ENCODE measurements at regions not wholly inside any gene's neighbourhood (a gene's known extent, or its start where the extent isn't known, plus 50 kb on each side); places are given as distances from the start of the nearest gene placed in this dataset.

DNA sequence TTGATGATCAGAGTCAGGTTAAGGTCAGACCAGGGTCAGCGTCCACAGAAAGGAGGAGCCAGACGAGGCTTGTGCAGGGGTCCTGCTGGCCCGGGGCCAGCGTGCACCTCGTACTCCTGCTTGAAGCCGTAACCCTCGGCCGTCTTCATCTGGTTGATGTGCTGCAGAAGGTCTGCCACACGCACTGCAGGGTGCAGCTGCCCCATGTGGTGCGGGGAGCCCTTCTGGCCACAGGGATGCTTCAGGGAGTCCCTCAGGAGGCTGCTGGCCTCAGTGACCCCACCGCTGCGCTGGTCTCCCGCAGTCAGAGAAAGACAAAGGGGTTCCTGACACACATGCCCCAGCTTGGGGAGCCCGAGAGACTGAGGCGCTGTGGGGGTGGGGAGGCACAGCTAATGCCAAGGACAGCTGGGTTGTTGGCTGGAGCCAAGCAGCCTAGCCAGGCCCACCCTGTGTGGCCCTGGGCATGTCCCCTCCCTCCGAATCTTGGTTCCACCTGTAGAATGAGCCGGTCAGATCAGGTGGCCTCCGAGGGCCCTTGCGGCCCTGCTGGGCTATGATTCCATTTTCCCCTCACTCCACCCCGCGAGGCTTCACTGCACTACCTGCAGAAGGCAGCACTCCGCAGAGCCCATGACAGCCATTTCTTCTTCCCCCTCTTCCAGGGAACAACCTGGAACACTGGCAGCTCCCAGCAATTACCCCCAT is 251.9 kb downstream of the PTPRU start:
- no peak overlapping the region for H2AFZ ChIP-seq (ENCODE audit: low read length)
- CTCF ChIA-PET (ENCODE audit: low intra/inter-chr PET ratio, low total read pairs) = no interaction called here
- H3K4me1 ChIP-seq (ENCODE audit: insufficient read depth, low read length) = 0 out of 2 replicates have a peak, but pooled peaks cover 7% of the 10 kb centered on the region
- in situ Hi-C loops (cut with HindIII; ENCODE audit: extremely low pct_ligation_motif_present, low pct_unique_long_range_greater_than_20kb) = no loop called here
- H3K27ac ChIP-seq (ENCODE audit: extremely low read length, insufficient read depth, low read length) = no peak overlapping the region
- no peaks in the 10 kb centered on the region; a peak in 2 of 5 replicates for H3K27me3 ChIP-seq (ENCODE audit: control insufficient read depth in 1 of 2, insufficient read depth in 2 of 2, low read length in 2 of 2)
- H3K4me3 ChIP-seq (replicated peaks in 1 of 3; ENCODE audit: insufficient read depth in 1 of 3, low read depth in 2 of 3, low read length in 3 of 3) = no peak overlapping the region
- POLR2A ChIA-PET = no interaction called here
- H3K9me3 ChIP-seq (ENCODE audit: low read length) = no peaks in the 10 kb centered on the region
- H3K9ac ChIP-seq (ENCODE audit: insufficient read depth, low read depth, low read length) = no peak overlapping the region
- intact Hi-C loops (cut with micrococcal nuclease; ENCODE audit: unreplicated experiment) = no loop called here
- 25% methylated on average over 4 of the region's 22 CpGs for WGBS (ENCODE audit: low lambda C conversion rate)
- H3K79me2 ChIP-seq (ENCODE audit: insufficient read depth, low read length) = no peaks in the 10 kb centered on the region
- TF ChIP-seq ZNF747 (CRISPR knock-in tag; IDR thresholded peaks at IDR 0.05; ENCODE audit: borderline replicate concordance) = no peak
- TF ChIP-seq TEAD2 (CRISPR knock-in tag; IDR thresholded peaks at IDR 0.05) = no peak
- TF ChIP-seq, protein P1, sequence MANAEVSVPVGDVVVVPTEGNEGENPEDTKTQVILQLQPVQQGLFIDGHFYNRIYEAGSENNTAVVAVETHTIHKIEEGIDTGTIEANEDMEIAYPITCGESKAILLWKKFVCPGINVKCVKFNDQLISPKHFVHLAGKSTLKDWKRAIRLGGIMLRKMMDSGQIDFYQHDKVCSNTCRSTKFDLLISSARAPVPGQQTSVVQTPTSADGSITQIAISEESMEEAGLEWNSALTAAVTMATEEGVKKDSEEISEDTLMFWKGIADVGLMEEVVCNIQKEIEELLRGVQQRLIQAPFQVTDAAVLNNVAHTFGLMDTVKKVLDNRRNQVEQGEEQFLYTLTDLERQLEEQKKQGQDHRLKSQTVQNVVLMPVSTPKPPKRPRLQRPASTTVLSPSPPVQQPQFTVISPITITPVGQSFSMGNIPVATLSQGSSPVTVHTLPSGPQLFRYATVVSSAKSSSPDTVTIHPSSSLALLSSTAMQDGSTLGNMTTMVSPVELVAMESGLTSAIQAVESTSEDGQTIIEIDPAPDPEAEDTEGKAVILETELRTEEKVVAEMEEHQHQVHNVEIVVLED (CRISPR knock-in tag; IDR thresholded peaks at IDR 0.05; ENCODE audit: borderline replicate concordance) = no peak
- TF ChIP-seq SMARCE1 (IDR thresholded peaks at IDR 0.05; ENCODE audit: borderline replicate concordance) = no peak
- TF ChIP-seq, protein P2, sequence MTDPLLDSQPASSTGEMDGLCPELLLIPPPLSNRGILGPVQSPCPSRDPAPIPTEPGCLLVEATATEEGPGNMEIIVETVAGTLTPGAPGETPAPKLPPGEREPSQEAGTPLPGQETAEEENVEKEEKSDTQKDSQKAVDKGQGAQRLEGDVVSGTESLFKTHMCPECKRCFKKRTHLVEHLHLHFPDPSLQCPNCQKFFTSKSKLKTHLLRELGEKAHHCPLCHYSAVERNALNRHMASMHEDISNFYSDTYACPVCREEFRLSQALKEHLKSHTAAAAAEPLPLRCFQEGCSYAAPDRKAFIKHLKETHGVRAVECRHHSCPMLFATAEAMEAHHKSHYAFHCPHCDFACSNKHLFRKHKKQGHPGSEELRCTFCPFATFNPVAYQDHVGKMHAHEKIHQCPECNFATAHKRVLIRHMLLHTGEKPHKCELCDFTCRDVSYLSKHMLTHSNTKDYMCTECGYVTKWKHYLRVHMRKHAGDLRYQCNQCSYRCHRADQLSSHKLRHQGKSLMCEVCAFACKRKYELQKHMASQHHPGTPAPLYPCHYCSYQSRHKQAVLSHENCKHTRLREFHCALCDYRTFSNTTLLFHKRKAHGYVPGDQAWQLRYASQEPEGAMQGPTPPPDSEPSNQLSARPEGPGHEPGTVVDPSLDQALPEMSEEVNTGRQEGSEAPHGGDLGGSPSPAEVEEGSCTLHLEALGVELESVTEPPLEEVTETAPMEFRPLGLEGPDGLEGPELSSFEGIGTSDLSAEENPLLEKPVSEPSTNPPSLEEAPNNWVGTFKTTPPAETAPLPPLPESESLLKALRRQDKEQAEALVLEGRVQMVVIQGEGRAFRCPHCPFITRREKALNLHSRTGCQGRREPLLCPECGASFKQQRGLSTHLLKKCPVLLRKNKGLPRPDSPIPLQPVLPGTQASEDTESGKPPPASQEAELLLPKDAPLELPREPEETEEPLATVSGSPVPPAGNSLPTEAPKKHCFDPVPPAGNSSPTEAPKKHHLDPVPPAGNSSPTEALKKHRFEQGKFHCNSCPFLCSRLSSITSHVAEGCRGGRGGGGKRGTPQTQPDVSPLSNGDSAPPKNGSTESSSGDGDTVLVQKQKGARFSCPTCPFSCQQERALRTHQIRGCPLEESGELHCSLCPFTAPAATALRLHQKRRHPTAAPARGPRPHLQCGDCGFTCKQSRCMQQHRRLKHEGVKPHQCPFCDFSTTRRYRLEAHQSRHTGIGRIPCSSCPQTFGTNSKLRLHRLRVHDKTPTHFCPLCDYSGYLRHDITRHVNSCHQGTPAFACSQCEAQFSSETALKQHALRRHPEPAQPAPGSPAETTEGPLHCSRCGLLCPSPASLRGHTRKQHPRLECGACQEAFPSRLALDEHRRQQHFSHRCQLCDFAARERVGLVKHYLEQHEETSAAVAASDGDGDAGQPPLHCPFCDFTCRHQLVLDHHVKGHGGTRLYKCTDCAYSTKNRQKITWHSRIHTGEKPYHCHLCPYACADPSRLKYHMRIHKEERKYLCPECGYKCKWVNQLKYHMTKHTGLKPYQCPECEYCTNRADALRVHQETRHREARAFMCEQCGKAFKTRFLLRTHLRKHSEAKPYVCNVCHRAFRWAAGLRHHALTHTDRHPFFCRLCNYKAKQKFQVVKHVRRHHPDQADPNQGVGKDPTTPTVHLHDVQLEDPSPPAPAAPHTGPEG (CRISPR knock-in tag; IDR thresholded peaks at IDR 0.05) = no peak
- no peak for TF ChIP-seq ZNF496 (CRISPR knock-in tag; IDR thresholded peaks at IDR 0.05; ENCODE audit: insufficient replicate concordance)
- H4K20me1 ChIP-seq (ENCODE audit: insufficient read depth, low read length) = no peaks in the 10 kb centered on the region
- ATAC-seq (no peak), DNase-seq (ENCODE audit: low spot score) (no peak), FAIRE-seq (no peak)
- no peak overlapping the region for H3K4me2 ChIP-seq (ENCODE audit: low read depth, low read length)
- no peaks in the 10 kb centered on the region for H3K36me3 ChIP-seq (replicated peaks in 1 of 2; ENCODE audit: control insufficient read depth in 1 of 2, insufficient read depth in 2 of 2, low read length in 2 of 2)
- no TSS peak for BruUV-seq (replicated peaks)
